MCF 10A (cell line): ENCODE measurements at regions not wholly inside any gene's neighbourhood (a gene's known extent, or its start where the extent isn't known, plus 50 kb on each side); places are given as distances from the start of the nearest gene placed in this dataset.

Source experiments
- BruUV-seq: library from RNA; stranded (reverse); fragments of 400-500 nt; replicated peaks from 2 replicates; lab custom pipeline; 2021; lab: Mats Ljungman, UMichigan
- CTCF ChIA-PET: fragments of 300-600 bp; sonication (Branson Sonifier 250); formaldehyde crosslinking; extraction: SDS; loops from one replicate; lab custom pipeline; 2021; ENCODE audit warnings: antibody characterized with exemption, inconsistent platforms; lab: Yijun Ruan, JAX
- POLR2A ChIA-PET: fragments of 300-600, 350-650 bp; sonication (Branson Sonifier 250); formaldehyde crosslinking; extraction: SDS; loops from one replicate; lab custom pipeline; 2020; ENCODE audit warnings: antibody characterized with exemption, inconsistent platforms; lab: Yijun Ruan, JAX
- DNase-seq: peaks from one replicate; pipeline ENCODE4 v3.0.0-alpha.2; 2018; ENCODE audit not compliant: unreplicated experiment
- H3K27ac Mint-ChIP-seq: one replicate; pipeline ENCODE4 v1.8.0; 2022; ENCODE audit warnings: mild to moderate bottlenecking, low read depth, mixed read lengths; ENCODE audit not compliant: unreplicated experiment
- H3K27me3 Mint-ChIP-seq: one replicate; pipeline ENCODE4 v1.8.0; 2022; ENCODE audit warnings: mixed read lengths; ENCODE audit not compliant: insufficient read depth, unreplicated experiment
- H3K36me3 Mint-ChIP-seq: one replicate; pipeline ENCODE4 v1.8.0; 2022; ENCODE audit warnings: mild to moderate bottlenecking, moderate library complexity, mixed read lengths; ENCODE audit not compliant: insufficient read depth, unreplicated experiment
- H3K4me1 Mint-ChIP-seq: one replicate; pipeline ENCODE4 v1.8.0; 2022; ENCODE audit warnings: mixed read lengths; ENCODE audit not compliant: insufficient read depth, unreplicated experiment
- H3K4me3 Mint-ChIP-seq: one replicate; pipeline ENCODE4 v1.8.0; 2022; ENCODE audit warnings: mild to moderate bottlenecking, moderate library complexity, mixed read lengths; ENCODE audit not compliant: unreplicated experiment
- H3K9me3 Mint-ChIP-seq: one replicate; pipeline ENCODE4 v1.8.0; 2022; ENCODE audit warnings: mixed read lengths; ENCODE audit not compliant: unreplicated experiment
- CTCF ChIP-seq: fragments of 200-600 bp; IDR thresholded peaks from one replicate; pipeline ENCODE4 v1.8.0; 2022; ENCODE audit warnings: antibody characterized with exemption, mild to moderate bottlenecking; ENCODE audit not compliant: unreplicated experiment
- intact Hi-C: fragments of 100-400 bp; cut with micrococcal nuclease; formaldehyde crosslinking; loops from 2 replicates; pipeline ENCODE4 v1.14.1; 2022

- BruUV-seq, result no TSS peak
- intact Hi-C loops, result no loop called here
- Mint-ChIP-seq H3K27ac (no peak overlapping the region), H3K4me1 (no peaks in the 10 kb centered on the region), H3K27me3 (no peaks in the 10 kb centered on the region), H3K4me3 (no peak overlapping the region), H3K36me3 (no peaks in the 10 kb centered on the region), H3K9me3 (no peaks in the 10 kb centered on the region)
- DNase-seq, result peak; percentile 27
- POLR2A ChIA-PET, result no interaction called here
- CTCF ChIA-PET, result no interaction called here
- TF ChIP-seq CTCF, result no peak
These were observed 567.5 kb downstream of the PLA2G4A start for GRCh38 chr1:187396226-187396625.

GRCh38 chr1:187396929-187397796 lies 568.4 kb downstream of the PLA2G4A start:
- Mint-ChIP-seq H3K9me3 (no peaks in the 10 kb centered on the region), H3K36me3 (no peaks in the 10 kb centered on the region), H3K4me1 (no peaks in the 10 kb centered on the region), H3K4me3 (no peak overlapping the region), H3K27ac (no peak overlapping the region), H3K27me3 (no peaks in the 10 kb centered on the region)
- TF ChIP-seq CTCF, result no peak
- ChIA-PET POLR2A (interaction anchor here (0.6 kb wide), 1 partner anchor 412 kb away, joined by 3 read pairs; no protein-coding TSS in a partner anchor), CTCF (interaction anchor here (0.7 to 1.0 kb wide), 3 partner anchors 16 to 346 kb away, joined by 3 to 6 read pairs (median 4); no protein-coding TSS in a partner anchor)
- no peak for DNase-seq
- intact Hi-C loops, result no loop called here
- BruUV-seq, result no TSS peak

- ChIA-PET POLR2A (no interaction called here), CTCF (no interaction called here)
- H3K27ac Mint-ChIP-seq, result peak overlapping the region; percentile 70
- H3K4me3 Mint-ChIP-seq, result no peak overlapping the region
- intact Hi-C loops, result no loop called here
- no peak for DNase-seq
- H3K9me3 Mint-ChIP-seq, result no peaks in the 10 kb centered on the region
- H3K4me1 Mint-ChIP-seq, result peaks cover 20% of the 10 kb centered on the region
- H3K27me3 Mint-ChIP-seq, result no peaks in the 10 kb centered on the region
- H3K36me3 Mint-ChIP-seq, result no peaks in the 10 kb centered on the region
- TF ChIP-seq CTCF, result no peak
- TSS peak; percentile 55 for BruUV-seq
These were observed 579.7 kb downstream of the PLA2G4A start for GRCh38 chr1:187408212-187409004.

GRCh38 chr1:187409341-187409740 lies 580.6 kb downstream of the PLA2G4A start:
- ChIA-PET POLR2A (no interaction called here), CTCF (no interaction called here)
- peaks cover 25% of the 10 kb centered on the region for H3K4me1 Mint-ChIP-seq
- intact Hi-C loops, result no loop called here
- H3K27me3 Mint-ChIP-seq, result no peaks in the 10 kb centered on the region
- H3K9me3 Mint-ChIP-seq, result no peaks in the 10 kb centered on the region
- no peak for TF ChIP-seq CTCF
- no peak overlapping the region for H3K4me3 Mint-ChIP-seq
- no TSS peak for BruUV-seq
- no peak for DNase-seq
- H3K27ac Mint-ChIP-seq, result peak overlapping the region; percentile 70
- H3K36me3 Mint-ChIP-seq, result no peaks in the 10 kb centered on the region
